ENCODE measurements at regions not wholly inside any gene's neighbourhood (a gene's known extent, or its start where the extent isn't known, plus 50 kb on each side); places are given as distances from the start of the nearest gene placed in this dataset.
"Not testable (repeated sequence)": the region's sequence is repeated elsewhere in the genome, so short reads cannot be mapped to it uniquely, and the experiment has no call there.

DNA sequence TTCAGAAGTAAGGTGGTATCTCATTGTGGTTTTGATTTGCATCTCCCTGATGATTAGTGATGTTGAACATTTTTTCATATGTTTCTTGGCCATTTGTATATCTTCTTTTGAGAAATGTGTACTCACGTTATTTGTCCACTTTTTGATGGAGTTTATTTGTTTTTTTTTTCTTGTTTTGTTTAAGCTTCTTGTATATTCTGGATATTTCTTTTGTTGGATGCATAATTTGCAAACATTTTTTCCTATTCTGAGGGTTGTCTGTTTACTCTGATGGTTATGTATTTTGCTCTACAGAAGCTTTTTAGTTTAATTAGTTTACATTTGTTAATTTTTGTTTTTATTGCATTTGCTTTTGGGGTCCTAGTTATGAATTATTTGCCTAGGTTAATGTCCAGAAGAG lies 927.4 kb upstream of the LRFN5 start:
- no peak for DNase-seq

DNA sequence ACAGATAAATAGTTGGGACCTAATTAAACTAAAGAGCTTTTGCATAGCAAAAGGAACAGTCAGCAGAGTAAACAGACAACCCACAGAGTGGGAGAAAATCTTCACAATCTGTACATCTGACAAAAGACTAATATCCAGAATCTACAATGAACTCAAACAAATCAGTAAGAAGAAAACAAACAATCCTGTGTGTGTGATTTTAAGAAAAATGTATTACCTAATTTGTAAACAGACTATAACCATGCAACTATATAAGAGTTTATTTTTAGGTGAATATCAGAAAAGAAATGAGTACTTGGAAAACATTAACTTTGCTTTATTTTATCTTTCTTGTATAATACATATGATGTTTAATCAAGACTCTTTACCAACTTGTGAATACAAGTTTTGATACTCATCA lies 929.5 kb upstream of the LRFN5 start:
- not testable (repeated sequence) for DNase-seq

DNA sequence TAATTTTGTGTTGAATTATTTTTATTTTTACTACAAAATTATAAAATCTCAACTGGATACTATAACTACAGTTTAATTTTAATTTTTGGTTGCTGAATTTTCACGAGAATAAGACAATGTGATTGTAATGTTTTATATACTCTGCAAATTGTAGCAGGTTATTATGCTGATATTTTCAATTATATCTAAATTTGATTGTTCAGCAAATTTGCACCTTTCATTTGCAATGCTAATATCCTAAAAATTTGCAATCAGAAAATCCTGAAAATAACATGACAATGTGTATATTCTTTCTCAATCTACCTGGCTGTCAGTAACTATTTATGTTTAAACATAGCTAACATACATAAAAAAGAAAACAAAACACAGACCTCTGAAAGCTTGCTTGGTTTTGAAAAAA lies 932.2 kb upstream of the LRFN5 start:
- DNase-seq = no peak

DNA sequence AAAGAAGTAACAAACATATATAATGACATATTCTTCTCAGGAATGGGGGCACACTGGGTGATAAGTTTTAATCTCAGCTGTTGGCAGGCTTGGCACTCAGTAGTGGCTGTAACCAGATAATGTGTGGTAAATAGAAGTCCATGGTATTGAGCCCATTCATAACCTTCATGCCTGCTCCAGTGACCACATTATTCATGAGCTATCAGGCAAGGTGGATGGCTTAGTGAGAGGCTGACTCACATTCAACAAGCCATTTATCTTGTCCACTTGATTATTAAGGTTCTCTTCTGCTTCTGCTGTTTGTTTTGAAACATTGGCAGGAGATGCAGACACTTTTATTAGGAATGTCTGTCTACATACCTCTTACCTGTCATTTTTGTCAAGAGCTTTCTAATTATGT lies 950.4 kb upstream of the LRFN5 start:
- no peak for DNase-seq

DNA sequence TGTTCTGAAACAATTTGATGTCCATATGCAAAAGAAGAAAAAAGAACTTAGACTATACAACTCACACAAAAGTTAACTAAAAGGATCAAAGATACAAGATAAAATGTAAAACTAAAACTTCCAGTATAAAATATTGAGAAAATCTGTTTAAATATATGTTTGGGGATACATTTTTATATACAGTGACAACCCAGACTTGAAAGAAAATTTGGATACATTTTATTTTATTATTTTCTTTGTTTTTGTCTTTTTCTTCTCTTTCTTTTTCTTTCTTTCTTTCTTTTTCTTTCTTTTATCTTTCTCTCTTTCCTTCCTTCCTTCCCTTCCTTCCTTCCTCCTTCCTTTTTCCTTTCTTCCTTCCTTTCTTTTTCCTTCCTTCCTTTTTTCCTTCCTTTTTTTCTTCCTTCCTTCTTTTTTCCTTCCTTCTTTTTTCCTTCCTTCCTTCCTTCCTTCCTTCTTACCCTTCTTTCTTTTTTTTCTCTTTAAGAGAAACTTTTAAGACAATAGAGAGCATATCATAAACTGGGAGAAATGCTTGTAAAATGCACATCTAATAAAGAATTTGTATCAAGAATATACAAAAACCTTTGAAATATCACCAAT lies 954.5 kb upstream of the LRFN5 start:
- DNase-seq = no peak

DNA sequence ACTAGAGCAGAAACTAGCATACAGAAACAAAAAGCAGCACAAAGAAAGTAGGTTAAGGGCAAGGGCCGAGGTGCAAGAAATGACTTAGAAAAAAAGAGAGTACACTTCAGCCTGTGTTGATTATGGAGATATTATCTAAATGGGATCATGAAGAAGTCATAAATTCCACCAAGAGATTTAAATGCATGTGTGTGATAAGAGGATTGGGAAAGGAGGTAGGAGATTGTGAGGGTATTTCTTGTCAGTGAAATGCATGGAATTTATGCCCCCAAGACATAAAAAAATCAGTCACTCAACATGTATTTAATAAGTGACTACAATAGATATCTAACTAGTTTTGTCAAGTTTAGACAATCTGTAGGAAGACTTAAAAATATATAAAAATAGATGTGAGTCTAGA lies 976.2 kb upstream of the LRFN5 start:
- no peak for DNase-seq

DNA sequence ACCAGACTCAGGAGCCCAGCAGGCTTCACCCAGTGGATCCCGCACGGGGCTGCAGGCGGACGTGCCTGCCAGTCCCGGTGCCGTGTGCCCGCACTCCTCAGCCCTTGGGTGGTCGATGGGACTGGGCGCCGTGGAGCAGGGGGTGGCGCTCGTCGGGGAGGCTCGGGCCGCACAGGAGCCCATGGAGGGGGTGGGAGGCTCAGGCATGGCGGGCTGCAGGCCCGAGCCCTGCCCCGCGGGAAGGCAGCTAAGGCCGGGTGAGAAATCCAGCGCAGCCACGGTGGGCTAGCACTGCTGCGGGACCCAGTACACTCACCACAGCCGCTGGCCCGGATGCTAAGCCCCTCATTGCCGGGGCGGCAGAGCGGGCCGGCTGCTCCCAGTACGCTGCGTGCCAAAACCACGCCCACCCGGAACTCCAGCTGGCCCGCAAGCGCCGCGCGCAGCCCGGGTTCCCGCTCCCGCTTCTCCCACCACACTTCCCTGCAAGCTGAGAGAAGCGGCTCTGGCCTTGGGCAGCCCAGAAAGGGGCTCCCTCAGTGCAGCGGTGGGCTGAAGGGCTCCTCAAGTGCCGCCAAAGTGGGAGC lies 977.0 kb upstream of the LRFN5 start:
- DNase-seq = not testable (repeated sequence)

DNA sequence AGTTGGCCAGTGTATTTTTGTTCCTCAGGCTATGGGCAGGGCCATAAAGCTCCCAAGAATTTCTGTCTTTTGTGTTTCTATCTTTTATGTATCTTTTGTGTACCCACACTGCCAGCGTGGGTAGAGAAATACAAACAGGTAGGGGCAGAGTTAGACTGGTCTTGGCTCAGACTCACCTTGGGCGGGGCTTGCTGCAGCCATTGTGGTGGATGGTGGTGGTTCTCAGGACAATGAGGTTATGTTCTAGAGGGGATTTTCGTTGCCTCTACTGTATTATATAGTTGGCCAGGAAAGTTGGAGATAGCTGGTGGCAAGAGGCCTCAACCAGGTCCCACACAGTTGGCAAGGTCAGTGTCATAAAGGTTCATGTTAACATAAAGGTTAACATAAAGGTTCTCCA lies 977.5 kb upstream of the LRFN5 start:
- no peak for DNase-seq

DNA sequence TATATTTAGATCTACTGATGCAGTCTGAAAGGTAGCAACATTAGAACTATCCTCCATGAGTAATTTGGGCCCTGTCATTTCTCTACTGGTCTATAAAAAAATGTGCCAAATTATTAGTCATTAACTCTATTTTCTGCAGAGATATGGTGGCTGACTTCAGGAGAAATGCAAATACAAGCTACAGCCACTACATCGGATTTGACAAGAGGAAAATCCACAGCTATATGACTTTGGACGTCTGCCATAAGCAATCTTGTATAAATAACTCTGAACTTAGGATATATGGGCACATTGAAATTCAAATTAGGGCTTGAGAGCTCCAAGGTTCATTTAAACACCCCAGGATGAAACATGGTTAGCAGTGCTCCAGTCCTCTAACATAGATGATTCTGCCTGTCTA lies 983.0 kb upstream of the LRFN5 start:
- no peak for DNase-seq

DNA sequence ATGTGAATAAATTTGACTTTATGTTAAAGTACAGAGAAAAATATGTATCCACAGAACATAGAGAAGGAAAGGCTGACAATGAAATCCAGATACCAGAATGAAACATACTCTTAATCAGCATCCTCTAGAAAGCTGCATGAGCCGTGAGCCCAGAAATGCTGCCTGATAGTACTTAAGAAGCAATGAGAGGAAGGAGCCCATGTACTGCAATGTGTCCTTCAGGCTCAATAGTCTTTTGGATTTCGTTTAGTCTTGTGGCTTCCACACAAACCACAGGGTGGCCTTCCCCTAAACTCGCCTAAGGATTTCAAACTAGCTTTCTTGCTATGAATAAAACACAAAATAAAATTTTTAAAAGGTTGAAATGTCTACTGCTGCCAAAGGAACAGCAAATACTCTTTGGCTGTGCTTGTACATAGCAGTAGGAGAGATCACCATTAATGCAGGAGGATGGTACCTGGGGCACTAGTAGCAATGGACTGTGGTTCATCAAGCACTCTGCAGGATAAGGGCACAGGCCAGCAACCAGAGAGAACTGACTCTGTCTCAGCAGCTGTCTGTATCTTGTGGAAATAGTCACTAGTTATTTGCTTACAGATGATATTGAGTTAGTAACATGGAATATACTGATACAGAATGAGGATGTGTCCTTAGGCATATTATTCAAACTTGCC lies 988.3 kb upstream of the LRFN5 start:
- no peak for DNase-seq

DNA sequence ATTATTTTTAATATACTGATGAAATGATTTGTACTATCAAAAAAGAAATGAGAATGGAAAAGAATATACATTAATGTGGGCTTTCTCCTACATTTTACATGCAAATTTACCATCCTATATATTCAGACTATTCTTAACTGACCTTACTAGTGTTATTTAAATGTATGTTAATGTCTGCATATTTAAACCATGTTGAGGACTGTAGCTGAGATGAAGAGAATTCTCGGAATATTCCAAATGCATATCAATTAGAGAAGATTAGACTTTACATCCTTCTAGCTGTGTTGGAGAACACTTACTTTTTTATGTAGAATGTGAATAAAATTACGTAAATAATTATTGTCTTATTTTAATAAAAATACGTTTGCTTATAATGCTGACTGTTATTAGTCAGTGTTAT lies 990.1 kb upstream of the LRFN5 start:
- no peak for DNase-seq

DNA sequence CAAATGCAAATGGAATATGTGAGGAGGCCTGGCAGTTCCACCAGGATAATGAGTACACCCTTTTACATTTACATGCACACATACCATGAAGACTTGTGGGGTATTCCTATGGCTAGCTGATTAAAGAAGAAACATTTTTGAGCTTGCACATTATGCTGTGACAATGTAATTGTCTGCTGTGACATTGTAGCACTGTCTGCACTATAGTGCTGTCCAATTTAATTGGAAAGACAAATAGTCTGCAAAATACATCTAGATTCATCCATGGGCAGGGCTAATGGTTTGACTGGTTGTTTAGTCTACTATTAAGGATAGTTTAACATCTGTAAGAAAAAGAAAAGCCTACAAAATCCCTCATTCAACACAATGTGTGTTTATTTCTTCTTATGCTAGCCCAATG lies 1005.6 kb upstream of the LRFN5 start:
- no peak for DNase-seq

DNA sequence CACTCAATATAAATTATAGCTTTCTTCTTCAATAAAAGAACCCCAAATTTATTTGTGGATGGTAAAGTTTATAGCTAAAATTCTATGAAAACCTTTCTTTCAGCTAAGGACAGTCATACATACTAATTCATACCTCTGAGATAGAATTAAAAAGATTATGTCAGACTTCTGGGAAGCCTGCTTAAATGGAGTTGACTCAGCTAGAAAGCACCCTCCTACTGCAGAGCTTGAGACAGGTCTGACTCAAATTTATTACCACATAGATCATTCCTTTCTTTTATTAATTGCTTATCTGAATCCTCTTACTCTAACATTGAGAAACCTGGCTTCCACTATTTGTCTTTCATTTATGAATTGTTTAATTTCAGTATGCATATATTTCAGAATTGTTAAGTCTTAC lies 1007.0 kb upstream of the LRFN5 start:
- DNase-seq = no peak

DNA sequence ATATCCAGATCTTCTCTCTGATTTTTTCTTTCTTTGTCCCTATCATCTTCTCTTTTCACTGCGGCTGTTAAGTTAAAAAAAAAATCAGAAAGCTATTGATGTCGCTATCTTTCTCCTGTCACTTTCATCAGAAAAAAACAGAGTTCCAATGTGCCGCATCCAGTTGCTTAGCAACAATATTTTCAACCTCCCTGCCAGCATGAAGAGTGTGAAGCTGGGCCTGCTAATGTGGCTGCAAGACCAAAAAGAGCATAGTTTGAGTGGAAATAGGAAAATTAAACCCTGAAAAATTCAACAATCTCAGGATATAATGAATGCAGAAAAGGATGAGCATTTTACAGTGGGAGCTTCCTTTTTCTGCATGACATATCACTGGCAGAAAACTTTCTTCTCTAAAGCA lies 1025.4 kb upstream of the LRFN5 start:
- no peak for DNase-seq

DNA sequence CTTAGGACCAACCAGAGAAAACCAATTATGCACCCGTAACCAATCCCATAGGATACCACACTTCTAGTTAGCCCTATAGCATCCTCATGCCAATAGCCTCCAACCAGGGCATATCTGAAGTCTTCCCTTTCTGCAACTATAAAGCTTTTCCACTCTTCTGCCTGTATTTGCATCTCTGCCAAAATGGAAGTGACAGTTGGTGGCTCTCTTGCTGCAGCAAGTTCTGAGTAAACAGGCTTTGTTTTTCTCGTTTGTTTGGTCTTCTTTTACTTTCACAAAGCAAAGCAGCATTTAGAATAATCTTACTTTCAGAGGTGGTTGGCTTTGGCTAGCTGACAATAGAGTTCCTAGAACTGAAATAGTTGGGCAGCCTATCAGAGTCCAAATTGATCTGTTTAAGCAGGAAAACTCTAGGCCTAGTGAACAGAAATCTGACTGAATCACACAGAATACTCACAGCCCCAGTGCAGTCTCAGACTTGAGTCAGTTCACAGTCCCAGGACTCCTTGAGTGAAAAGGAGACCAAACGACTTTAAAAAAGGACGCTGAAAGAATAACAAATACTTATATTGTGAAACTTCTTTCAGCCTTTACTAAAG lies 1029.7 kb upstream of the LRFN5 start:
- DNase-seq = no peak

DNA sequence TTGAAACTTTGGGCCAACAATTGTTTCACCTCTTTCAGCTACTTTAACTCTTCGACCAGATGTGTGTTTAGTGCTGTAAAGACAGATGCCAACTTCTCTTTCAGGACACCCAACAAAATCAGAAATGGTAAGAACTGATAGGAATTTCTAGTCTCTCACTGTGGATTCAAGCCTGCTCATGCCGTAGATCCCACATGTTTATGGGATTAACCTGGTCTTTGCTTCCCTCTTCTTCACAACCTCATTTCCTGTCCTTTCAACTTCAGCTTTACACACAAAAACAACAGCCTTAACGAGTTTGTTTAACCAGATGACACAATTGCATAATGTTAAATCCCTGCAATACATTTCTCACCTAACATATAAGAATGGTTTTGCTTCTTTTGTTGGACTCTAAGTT lies 1031.9 kb upstream of the LRFN5 start:
- no peak for DNase-seq

DNA sequence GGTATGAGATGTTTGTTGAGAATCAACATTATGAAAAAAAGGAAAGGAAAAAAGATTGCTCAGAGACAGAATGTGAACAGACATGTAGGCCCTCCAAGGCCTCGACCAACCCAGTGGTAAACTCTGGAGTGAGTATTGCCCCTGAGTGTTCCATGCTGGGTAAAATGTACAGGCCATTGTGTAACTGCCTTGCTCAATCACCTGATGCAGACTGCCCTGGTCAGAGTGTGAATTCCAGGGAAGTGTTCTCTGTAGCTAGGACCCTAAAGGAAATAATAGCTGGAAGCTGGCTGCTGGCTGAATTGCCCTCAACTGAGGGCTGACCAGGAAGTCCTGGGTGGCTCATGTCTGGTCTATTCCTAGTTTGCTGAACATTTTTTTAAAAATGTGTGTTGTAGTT lies 1081.4 kb upstream of the LRFN5 start:
- DNase-seq = no peak

DNA sequence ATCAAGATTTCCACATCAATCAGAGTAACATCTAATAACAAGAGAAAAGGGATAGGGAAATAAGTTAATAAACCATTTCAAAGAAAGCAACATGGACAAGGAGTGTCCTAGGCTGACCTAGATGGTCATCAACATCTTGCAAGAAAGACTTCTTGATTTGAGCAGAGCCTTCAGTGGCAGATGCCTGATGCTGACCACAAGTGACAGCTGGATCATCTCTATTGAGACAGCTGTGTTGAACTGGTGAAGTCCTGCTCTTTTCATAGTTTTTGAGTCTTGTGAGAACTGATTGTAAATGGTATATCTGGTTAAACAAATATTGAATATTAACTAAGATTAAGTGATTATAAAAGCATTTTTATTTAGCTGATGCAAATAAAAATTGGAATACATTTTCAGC lies 1083.6 kb upstream of the LRFN5 start:
- DNase-seq = no peak

DNA sequence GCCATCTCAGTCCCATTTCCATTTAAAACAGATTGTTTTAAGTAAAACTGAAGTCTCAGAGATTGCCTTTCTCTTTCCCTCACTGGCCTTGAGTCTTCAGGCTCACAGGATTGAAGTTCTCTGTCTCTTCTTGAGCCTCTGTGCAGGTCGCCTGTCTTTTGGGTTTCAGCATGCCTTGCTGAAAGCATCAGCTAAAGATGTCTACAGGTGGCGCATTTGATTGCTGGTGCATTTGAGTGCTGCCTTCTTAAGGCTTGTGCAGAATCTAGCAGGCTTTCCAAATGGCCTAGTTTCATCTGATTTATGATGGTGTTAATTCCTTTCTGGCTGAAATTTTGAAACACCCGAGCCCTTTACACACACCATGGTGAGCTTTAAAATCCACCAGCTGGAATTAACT lies 1062.2 kb upstream of the FBXO33 start:
- DNase-seq = no peak

DNA sequence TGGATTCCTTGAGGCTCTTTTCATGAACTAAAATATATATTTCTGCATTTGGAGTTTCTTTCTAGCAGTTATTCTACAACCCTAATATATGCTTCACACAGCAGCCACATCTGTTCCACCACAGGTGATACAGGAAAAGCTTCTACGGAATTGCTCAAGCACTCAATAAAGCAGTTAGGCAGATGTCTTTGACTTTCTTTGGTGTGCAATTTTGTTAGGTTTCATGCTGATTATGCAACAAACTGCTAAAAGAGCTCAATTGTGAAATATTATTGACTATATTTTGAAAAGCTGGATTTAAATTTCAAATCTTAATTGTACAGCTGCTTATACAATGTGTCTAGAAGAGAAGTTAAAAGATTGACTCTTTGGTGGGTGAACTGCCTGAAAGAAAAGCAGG lies 1055.6 kb upstream of the FBXO33 start:
- no peak for DNase-seq

DNA sequence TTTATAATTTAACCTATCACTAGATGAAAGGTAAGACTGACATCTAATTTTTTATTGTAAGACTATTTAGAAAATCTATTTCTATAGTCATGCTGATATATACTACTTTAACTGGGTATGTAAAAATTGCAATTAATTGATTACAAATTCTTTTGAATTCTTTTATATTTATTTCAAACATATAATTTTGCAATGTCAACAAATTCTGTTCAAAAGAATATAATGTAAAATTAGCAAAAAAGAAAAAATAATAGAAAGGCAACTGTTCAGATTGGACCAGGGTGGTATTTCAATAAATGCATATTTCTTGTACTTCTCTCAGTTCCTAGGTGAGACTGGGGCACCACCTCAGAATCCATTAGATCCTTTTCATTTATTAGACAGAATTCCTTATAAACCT lies 1053.5 kb upstream of the FBXO33 start:
- no peak for DNase-seq

DNA sequence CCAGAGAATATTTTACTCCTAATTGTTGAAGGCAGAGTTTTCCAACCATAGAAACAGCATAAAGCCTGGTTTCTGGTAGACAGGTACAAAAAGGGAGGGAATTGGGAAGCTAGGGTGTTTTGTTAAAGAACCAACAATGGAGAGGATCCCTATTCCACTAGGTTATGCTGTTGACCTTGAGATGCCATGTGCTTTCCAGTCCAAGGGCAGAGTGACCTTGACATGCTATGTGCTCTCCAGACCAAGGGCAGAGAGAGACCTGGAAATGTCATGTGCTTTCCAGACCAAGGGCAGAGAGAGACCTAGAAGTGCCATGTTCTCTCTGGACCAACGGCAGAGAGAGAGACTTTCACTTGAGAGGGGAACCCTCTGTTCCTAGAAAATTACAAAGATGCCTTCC lies 1043.8 kb upstream of the FBXO33 start:
- no peak for DNase-seq

DNA sequence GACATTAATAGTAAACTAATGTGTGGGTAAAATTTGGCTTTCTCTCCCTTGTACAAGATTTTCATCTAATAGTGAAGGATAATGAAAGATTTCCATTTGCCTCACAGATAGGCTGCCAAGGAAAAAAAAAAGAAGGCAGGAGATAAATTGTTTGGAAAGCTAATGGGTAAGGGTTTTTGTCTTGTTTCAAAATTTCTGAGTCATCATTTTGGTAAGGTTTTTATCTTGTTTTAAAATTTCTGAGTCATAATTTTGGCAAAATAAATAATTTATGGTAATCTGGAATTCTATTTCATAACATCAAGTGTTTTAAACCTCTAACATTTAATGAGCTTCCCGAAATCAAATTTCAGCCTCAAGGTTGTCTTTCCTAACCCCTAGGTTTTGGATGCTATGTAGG lies 1035.7 kb upstream of the FBXO33 start:
- no peak for DNase-seq

DNA sequence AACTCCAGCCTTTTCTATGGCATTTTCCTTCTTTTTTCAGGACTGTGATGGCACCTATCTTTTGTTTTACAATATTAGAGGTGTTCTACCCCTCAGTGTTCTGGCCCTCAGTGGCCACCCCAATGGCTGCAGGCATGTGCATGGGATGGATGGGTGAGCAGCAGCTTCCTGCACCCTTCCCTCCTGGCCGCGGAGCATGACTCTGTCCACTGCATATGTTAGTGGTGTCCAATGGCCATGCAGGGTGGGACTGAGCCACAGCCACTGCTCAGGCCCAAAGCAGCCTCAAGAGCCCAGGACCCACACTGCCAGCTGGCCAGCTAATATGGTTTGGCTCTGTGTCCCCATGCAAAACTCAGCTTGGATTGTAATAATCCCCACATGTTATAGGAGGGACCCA lies 1032.3 kb upstream of the FBXO33 start:
- no peak for DNase-seq

DNA sequence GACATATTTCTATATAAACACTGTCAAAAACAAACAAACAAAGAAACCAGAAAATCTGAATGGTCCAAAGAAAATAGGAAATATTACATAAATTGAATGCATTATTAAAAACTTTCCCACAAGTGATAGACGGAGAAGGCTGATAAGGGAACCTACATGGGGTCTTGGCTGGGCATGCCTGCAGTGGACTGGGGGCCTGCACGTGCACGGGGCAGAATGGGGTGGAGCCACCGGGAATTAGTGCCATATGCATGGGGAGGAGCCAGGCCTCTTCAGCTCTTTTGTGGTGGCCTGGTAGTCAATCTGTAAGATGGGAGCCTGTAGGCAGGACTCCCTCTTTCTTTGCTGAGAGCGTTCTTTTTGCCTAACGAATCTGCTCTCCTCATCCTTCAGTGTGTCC lies 1031.7 kb upstream of the FBXO33 start:
- DNase-seq = no peak

Measured in HCEC 1CT (cell line).